MCF 10A (cell line): ENCODE measurements at regions not wholly inside any gene's neighbourhood (a gene's known extent, or its start where the extent isn't known, plus 50 kb on each side); places are given as distances from the start of the nearest gene placed in this dataset.
"Not testable (repeated sequence)": the region's sequence is repeated elsewhere in the genome, so short reads cannot be mapped to it uniquely, and the experiment has no call there.

Experiments used
- BruUV-seq: library from RNA; stranded (reverse); fragments of 400-500 nt; replicated peaks from 2 replicates; lab custom pipeline; 2021; lab: Mats Ljungman, UMichigan
- CTCF ChIA-PET: fragments of 300-600 bp; sonication (Branson Sonifier 250); formaldehyde crosslinking; extraction: SDS; loops from one replicate; lab custom pipeline; 2021; ENCODE audit warnings: antibody characterized with exemption, inconsistent platforms; lab: Yijun Ruan, JAX
- POLR2A ChIA-PET: fragments of 300-600, 350-650 bp; sonication (Branson Sonifier 250); formaldehyde crosslinking; extraction: SDS; loops from one replicate; lab custom pipeline; 2020; ENCODE audit warnings: antibody characterized with exemption, inconsistent platforms; lab: Yijun Ruan, JAX
- DNase-seq: peaks from one replicate; pipeline ENCODE4 v3.0.0-alpha.2; 2018; ENCODE audit not compliant: unreplicated experiment
- H3K27ac Mint-ChIP-seq: one replicate; pipeline ENCODE4 v1.8.0; 2022; ENCODE audit warnings: mild to moderate bottlenecking, low read depth, mixed read lengths; ENCODE audit not compliant: unreplicated experiment
- H3K27me3 Mint-ChIP-seq: one replicate; pipeline ENCODE4 v1.8.0; 2022; ENCODE audit warnings: mixed read lengths; ENCODE audit not compliant: insufficient read depth, unreplicated experiment
- H3K36me3 Mint-ChIP-seq: one replicate; pipeline ENCODE4 v1.8.0; 2022; ENCODE audit warnings: mild to moderate bottlenecking, moderate library complexity, mixed read lengths; ENCODE audit not compliant: insufficient read depth, unreplicated experiment
- H3K4me1 Mint-ChIP-seq: one replicate; pipeline ENCODE4 v1.8.0; 2022; ENCODE audit warnings: mixed read lengths; ENCODE audit not compliant: insufficient read depth, unreplicated experiment
- H3K4me3 Mint-ChIP-seq: one replicate; pipeline ENCODE4 v1.8.0; 2022; ENCODE audit warnings: mild to moderate bottlenecking, moderate library complexity, mixed read lengths; ENCODE audit not compliant: unreplicated experiment
- H3K9me3 Mint-ChIP-seq: one replicate; pipeline ENCODE4 v1.8.0; 2022; ENCODE audit warnings: mixed read lengths; ENCODE audit not compliant: unreplicated experiment
- intact Hi-C: fragments of 100-400 bp; cut with micrococcal nuclease; formaldehyde crosslinking; loops from 2 replicates; pipeline ENCODE4 v1.14.1; 2022
- TF ChIP-seq, protein P1 (sequence below): fragments of 200-600 bp; IDR thresholded peaks from one replicate; pipeline ENCODE4 v1.8.0; 2022; ENCODE audit warnings: antibody characterized with exemption, mild to moderate bottlenecking; ENCODE audit not compliant: unreplicated experiment

DNA sequence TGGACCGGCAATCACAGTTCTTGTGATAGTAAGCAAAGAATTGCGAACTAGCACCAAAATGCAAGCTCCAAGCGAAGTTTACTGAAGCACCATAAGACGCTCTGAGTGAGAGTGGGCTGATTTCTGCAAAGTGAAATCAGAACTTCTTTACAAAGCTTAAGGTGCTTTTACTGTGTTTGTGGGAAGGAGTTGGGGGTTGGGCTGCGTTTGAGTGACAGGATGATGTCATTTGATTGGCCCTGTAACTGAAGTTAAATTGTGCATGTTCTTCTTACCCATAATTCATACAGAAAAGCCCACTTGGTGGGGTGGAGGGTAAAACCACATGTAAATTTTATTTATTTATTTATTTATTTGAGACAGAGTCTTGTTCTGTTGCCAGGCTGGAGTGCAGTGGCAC is 970.6 kb upstream of the CDH18 start:
- intact Hi-C loops = no loop called here
- POLR2A ChIA-PET = no interaction called here
- Mint-ChIP-seq H3K9me3 (no peaks in the 10 kb centered on the region), H3K4me1 (no peaks in the 10 kb centered on the region), H3K27ac (no peak overlapping the region), H3K36me3 (no peaks in the 10 kb centered on the region), H3K27me3 (no peaks in the 10 kb centered on the region), H3K4me3 (no peak overlapping the region)
- CTCF ChIA-PET = no interaction called here
- TF ChIP-seq, protein P1, sequence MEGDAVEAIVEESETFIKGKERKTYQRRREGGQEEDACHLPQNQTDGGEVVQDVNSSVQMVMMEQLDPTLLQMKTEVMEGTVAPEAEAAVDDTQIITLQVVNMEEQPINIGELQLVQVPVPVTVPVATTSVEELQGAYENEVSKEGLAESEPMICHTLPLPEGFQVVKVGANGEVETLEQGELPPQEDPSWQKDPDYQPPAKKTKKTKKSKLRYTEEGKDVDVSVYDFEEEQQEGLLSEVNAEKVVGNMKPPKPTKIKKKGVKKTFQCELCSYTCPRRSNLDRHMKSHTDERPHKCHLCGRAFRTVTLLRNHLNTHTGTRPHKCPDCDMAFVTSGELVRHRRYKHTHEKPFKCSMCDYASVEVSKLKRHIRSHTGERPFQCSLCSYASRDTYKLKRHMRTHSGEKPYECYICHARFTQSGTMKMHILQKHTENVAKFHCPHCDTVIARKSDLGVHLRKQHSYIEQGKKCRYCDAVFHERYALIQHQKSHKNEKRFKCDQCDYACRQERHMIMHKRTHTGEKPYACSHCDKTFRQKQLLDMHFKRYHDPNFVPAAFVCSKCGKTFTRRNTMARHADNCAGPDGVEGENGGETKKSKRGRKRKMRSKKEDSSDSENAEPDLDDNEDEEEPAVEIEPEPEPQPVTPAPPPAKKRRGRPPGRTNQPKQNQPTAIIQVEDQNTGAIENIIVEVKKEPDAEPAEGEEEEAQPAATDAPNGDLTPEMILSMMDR = no peak
- BruUV-seq = no TSS peak
- DNase-seq = no peak

GRCh38 chr5:20956134-20956533 is 968.1 kb upstream of the CDH18 start:
- no TSS peak for BruUV-seq
- Mint-ChIP-seq H3K4me3 (no peak overlapping the region), H3K4me1 (no peaks in the 10 kb centered on the region), H3K9me3 (no peaks in the 10 kb centered on the region), H3K27me3 (no peaks in the 10 kb centered on the region), H3K27ac (no peak overlapping the region), H3K36me3 (no peaks in the 10 kb centered on the region)
- no peak for DNase-seq
- TF ChIP-seq, protein P1 = no peak
- POLR2A ChIA-PET = no interaction called here
- intact Hi-C loops = no loop called here
- CTCF ChIA-PET = interaction anchor here (0.6 kb wide), 1 partner anchor 33 kb away, joined by 3 read pairs; no protein-coding TSS in a partner anchor

GRCh38 chr5:20949636-20950035 is 961.6 kb upstream of the CDH18 start:
- ChIA-PET CTCF (no interaction called here), POLR2A (interaction anchor here (0.7 kb wide), 1 partner anchor 475 kb away, joined by 3 read pairs; no protein-coding TSS in a partner anchor)
- TF ChIP-seq, protein P1 = no peak
- H3K9me3 Mint-ChIP-seq = no peaks in the 10 kb centered on the region
- H3K27me3 Mint-ChIP-seq = no peaks in the 10 kb centered on the region
- no peak for DNase-seq
- H3K4me3 Mint-ChIP-seq = no peak overlapping the region
- H3K36me3 Mint-ChIP-seq = no peaks in the 10 kb centered on the region
- no peak overlapping the region for H3K27ac Mint-ChIP-seq
- no peaks in the 10 kb centered on the region for H3K4me1 Mint-ChIP-seq
- intact Hi-C loops = no loop called here
- no TSS peak for BruUV-seq

- H3K27ac Mint-ChIP-seq, H3K36me3 Mint-ChIP-seq, H3K4me3 Mint-ChIP-seq, BruUV-seq, intact Hi-C loops, H3K4me1 Mint-ChIP-seq, CTCF ChIA-PET, POLR2A ChIA-PET, H3K27me3 Mint-ChIP-seq, DNase-seq, H3K9me3 Mint-ChIP-seq: not testable (repeated sequence)
Observed at GRCh38 chr5:20943183-20943971, 955.4 kb upstream of the CDH18 start.

DNA sequence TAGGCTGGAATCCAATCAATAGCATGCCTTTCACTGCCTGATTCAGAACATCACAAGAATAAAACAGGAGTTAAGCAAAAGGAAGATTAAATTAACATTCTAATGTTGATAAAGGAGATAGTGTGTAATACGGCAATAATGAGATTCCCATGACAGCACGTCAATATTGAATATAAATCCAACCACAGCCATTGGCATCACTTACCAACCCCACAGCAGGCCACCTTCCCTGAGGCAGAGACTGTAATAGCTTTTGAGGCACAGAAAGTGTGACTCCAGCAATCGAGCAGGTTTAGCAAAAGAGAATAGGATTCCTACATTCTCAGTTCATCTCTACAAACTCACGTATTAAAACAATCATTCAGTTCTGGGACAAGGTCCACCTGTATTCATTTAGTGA is 954.6 kb upstream of the CDH18 start:
- BruUV-seq, CTCF ChIA-PET, H3K36me3 Mint-ChIP-seq, H3K4me1 Mint-ChIP-seq, DNase-seq, H3K27me3 Mint-ChIP-seq, H3K4me3 Mint-ChIP-seq, POLR2A ChIA-PET, intact Hi-C loops, H3K27ac Mint-ChIP-seq, H3K9me3 Mint-ChIP-seq: not testable (repeated sequence)

DNA sequence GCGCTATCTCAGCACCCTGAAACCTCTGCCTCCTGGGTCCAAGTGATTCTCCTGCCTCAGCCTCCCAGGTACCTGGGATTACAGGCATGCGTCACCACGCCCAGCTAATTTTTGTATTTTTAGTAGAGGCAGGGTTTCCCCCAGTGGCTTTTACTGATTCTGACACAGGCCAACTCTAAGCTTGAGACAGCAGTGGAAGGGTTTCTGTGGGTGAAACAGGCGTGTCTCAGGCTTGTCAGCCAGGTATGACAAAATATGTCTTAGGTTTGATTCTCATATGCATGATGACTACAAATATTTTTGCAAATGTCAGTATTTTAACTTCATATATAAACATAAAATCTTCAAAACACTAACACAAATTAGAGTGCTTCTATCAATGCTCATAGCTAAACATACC is 952.8 kb upstream of the CDH18 start:
- H3K27me3 Mint-ChIP-seq, POLR2A ChIA-PET, H3K4me3 Mint-ChIP-seq, DNase-seq, CTCF ChIA-PET, BruUV-seq, H3K36me3 Mint-ChIP-seq, H3K4me1 Mint-ChIP-seq, intact Hi-C loops, H3K27ac Mint-ChIP-seq, H3K9me3 Mint-ChIP-seq: not testable (repeated sequence)

GRCh38 chr5:20890936-20891335 is 902.9 kb upstream of the CDH18 start:
- H3K4me3 Mint-ChIP-seq, H3K4me1 Mint-ChIP-seq, intact Hi-C loops, H3K27me3 Mint-ChIP-seq, CTCF ChIA-PET, BruUV-seq, POLR2A ChIA-PET, H3K27ac Mint-ChIP-seq, DNase-seq, H3K36me3 Mint-ChIP-seq: not testable (repeated sequence)
- peaks cover 13% of the 10 kb centered on the region for H3K9me3 Mint-ChIP-seq
